CD1c-positive myeloid dendritic cell (primary cell): ENCODE measurements at regions not wholly inside any gene's neighbourhood (a gene's known extent, or its start where the extent isn't known, plus 50 kb on each side); places are given as distances from the start of the nearest gene placed in this dataset.
"Not testable (repeated sequence)": the region's sequence is repeated elsewhere in the genome, so short reads cannot be mapped to it uniquely, and the experiment has no call there.

Source experiments
- DNase-seq: peaks from one replicate; pipeline ENCODE4 v3.0.0-alpha.2; 2016; ENCODE audit errors: extremely low spot score

GRCh38 chr17:72446525-72447250, 325.9 kb downstream of the SOX9 start:
- DNase-seq = no peak

- no peak for DNase-seq
Measured at GRCh38 chr17:72447251-72447640, 326.4 kb downstream of the SOX9 start.

- no peak for DNase-seq
Measured at GRCh38 chr17:72448019-72448418, 327.2 kb downstream of the SOX9 start.

GRCh38 chr17:72452286-72453173, 331.7 kb downstream of the SOX9 start:
- no peak for DNase-seq

- no peak for DNase-seq
Measured at GRCh38 chr17:72454342-72454741, 333.5 kb downstream of the SOX9 start.

- no peak for DNase-seq
Measured at GRCh38 chr17:72455562-72455961, 334.7 kb downstream of the SOX9 start.

- DNase-seq = no peak
Measured at GRCh38 chr17:72456075-72456474, 335.3 kb downstream of the SOX9 start.

- DNase-seq = no peak
Measured at GRCh38 chr17:72457712-72458111, 336.9 kb downstream of the SOX9 start.

GRCh38 chr17:72458301-72458700, 337.5 kb downstream of the SOX9 start:
- no peak for DNase-seq

- DNase-seq = no peak
Measured at GRCh38 chr17:72460711-72461110, 339.9 kb downstream of the SOX9 start.

GRCh38 chr17:72461757-72462156, 340.9 kb downstream of the SOX9 start:
- DNase-seq = no peak

- no peak for DNase-seq
Measured at GRCh38 chr17:72462407-72462806, 341.6 kb downstream of the SOX9 start.

GRCh38 chr17:72462814-72463213, 342.0 kb downstream of the SOX9 start:
- no peak for DNase-seq

- no peak for DNase-seq
Measured at GRCh38 chr17:72463287-72464102, 342.7 kb downstream of the SOX9 start.

GRCh38 chr17:72464221-72464620, 343.4 kb downstream of the SOX9 start:
- not testable (repeated sequence) for DNase-seq

GRCh38 chr17:72465191-72466024, 344.6 kb downstream of the SOX9 start:
- no peak for DNase-seq

- DNase-seq = no peak
Measured at GRCh38 chr17:72466199-72466598, 345.4 kb downstream of the SOX9 start.

- DNase-seq = no peak
Measured at GRCh38 chr17:72466606-72467005, 345.8 kb downstream of the SOX9 start.

- no peak for DNase-seq
Measured at GRCh38 chr17:72467841-72468653, 347.2 kb downstream of the SOX9 start.

- no peak for DNase-seq
Measured at GRCh38 chr17:72468841-72469240, 348.0 kb downstream of the SOX9 start.
